ENCODE measurements at regions not wholly inside any gene's neighbourhood (a gene's known extent, or its start where the extent isn't known, plus 50 kb on each side); places are given as distances from the start of the nearest gene placed in this dataset.

GRCh38 chr6:145266432-145267075 is 468.8 kb downstream of the EPM2A start (continued):
- TF ChIP-seq, protein P1, sequence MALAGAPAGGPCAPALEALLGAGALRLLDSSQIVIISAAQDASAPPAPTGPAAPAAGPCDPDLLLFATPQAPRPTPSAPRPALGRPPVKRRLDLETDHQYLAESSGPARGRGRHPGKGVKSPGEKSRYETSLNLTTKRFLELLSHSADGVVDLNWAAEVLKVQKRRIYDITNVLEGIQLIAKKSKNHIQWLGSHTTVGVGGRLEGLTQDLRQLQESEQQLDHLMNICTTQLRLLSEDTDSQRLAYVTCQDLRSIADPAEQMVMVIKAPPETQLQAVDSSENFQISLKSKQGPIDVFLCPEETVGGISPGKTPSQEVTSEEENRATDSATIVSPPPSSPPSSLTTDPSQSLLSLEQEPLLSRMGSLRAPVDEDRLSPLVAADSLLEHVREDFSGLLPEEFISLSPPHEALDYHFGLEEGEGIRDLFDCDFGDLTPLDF (CRISPR knock-in tag; IDR thresholded peaks at IDR 0.05): no peak

GRCh38 chr6:145267076-145267867 is 468.0 kb downstream of the EPM2A start:
- no peak overlapping the region for H3K27ac Mint-ChIP-seq
- CTCF ChIA-PET: no interaction called here
- no peaks in the 10 kb centered on the region for H3K27me3 Mint-ChIP-seq (ENCODE audit: low read depth)
- DNase-seq (ENCODE audit: low spot score): no peak
- H3K9me3 Mint-ChIP-seq: no peaks in the 10 kb centered on the region
- no peak overlapping the region for H3K4me3 Mint-ChIP-seq
- ATAC-seq: peak; percentile 38; the same call in 1 of the 2 replicates
- H3K36me3 Mint-ChIP-seq: no peaks in the 10 kb centered on the region
- POLR2A ChIA-PET: no interaction called here
- TF ChIP-seq GABPB1 (CRISPR knock-in tag; IDR thresholded peaks at IDR 0.05) (peak; percentile 88), CREB1 (CRISPR knock-in tag; IDR thresholded peaks at IDR 0.05) (no peak)
- H3K4me1 Mint-ChIP-seq: no peaks in the 10 kb centered on the region

DNA sequence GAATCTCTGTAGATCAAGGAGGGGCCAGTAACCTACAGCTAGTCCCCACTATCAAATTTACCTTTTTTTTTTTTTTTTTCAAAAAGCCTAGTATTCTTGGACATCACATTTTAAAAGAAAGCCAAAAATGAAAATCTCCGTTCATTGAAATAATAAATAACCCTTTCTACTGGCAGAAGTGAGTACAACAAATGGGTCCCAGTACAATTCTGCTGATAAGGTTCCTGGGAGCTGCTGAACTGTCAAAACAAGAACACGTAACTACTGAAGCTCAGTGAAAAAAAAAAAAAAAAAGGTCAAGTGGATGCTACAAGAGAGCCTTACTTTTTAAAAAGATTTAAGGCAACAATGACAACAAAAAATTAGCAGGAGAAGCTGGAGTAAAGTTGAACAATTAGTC is 464.9 kb downstream of the EPM2A start:
- H3K4me1 Mint-ChIP-seq: no peaks in the 10 kb centered on the region
- DNase-seq (ENCODE audit: low spot score): no peak
- ATAC-seq: no peak
- TF ChIP-seq, protein P2, sequence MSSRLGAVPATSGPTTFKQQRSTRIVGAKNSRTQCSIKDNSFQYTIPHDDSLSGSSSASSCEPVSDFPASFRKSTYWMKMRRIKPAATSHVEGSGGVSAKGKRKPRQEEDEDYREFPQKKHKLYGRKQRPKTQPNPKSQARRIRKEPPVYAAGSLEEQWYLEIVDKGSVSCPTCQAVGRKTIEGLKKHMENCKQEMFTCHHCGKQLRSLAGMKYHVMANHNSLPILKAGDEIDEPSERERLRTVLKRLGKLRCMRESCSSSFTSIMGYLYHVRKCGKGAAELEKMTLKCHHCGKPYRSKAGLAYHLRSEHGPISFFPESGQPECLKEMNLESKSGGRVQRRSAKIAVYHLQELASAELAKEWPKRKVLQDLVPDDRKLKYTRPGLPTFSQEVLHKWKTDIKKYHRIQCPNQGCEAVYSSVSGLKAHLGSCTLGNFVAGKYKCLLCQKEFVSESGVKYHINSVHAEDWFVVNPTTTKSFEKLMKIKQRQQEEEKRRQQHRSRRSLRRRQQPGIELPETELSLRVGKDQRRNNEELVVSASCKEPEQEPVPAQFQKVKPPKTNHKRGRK (CRISPR knock-in tag; IDR thresholded peaks at IDR 0.05; ENCODE audit: borderline replicate concordance): no peak
- TF ChIP-seq, protein P3, sequence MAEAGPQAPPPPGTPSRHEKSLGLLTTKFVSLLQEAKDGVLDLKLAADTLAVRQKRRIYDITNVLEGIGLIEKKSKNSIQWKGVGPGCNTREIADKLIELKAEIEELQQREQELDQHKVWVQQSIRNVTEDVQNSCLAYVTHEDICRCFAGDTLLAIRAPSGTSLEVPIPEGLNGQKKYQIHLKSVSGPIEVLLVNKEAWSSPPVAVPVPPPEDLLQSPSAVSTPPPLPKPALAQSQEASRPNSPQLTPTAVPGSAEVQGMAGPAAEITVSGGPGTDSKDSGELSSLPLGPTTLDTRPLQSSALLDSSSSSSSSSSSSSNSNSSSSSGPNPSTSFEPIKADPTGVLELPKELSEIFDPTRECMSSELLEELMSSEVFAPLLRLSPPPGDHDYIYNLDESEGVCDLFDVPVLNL (CRISPR knock-in tag; IDR thresholded peaks at IDR 0.05; ENCODE audit: borderline replicate concordance, low read depth): no peak
- TF ChIP-seq ZNF317 (CRISPR knock-in tag; IDR thresholded peaks at IDR 0.05; ENCODE audit: borderline replicate concordance, low read depth): no peak
- TF ChIP-seq TEAD4 (CRISPR knock-in tag; IDR thresholded peaks at IDR 0.05): no peak
- no peak for TF ChIP-seq NR3C1 (CRISPR knock-in tag; conservative IDR thresholded peaks at IDR 0.05; ENCODE audit: low read depth)
- TF ChIP-seq, protein P4, sequence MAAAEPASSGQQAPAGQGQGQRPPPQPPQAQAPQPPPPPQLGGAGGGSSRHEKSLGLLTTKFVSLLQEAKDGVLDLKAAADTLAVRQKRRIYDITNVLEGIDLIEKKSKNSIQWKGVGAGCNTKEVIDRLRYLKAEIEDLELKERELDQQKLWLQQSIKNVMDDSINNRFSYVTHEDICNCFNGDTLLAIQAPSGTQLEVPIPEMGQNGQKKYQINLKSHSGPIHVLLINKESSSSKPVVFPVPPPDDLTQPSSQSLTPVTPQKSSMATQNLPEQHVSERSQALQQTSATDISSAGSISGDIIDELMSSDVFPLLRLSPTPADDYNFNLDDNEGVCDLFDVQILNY (CRISPR knock-in tag; IDR thresholded peaks at IDR 0.05): no peak
- TF ChIP-seq NFYB (CRISPR knock-in tag; conservative IDR thresholded peaks at IDR 0.05; ENCODE audit: low read depth): no peak
- no peak for TF ChIP-seq SMAD4 (CRISPR knock-in tag; IDR thresholded peaks at IDR 0.05)
- no peak for TF ChIP-seq ZNF232 (CRISPR knock-in tag; IDR thresholded peaks at IDR 0.05)
- TF ChIP-seq, protein P5, sequence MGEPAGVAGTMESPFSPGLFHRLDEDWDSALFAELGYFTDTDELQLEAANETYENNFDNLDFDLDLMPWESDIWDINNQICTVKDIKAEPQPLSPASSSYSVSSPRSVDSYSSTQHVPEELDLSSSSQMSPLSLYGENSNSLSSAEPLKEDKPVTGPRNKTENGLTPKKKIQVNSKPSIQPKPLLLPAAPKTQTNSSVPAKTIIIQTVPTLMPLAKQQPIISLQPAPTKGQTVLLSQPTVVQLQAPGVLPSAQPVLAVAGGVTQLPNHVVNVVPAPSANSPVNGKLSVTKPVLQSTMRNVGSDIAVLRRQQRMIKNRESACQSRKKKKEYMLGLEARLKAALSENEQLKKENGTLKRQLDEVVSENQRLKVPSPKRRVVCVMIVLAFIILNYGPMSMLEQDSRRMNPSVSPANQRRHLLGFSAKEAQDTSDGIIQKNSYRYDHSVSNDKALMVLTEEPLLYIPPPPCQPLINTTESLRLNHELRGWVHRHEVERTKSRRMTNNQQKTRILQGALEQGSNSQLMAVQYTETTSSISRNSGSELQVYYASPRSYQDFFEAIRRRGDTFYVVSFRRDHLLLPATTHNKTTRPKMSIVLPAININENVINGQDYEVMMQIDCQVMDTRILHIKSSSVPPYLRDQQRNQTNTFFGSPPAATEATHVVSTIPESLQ (CRISPR knock-in tag; IDR thresholded peaks at IDR 0.05): no peak
- TF ChIP-seq, protein P6, sequence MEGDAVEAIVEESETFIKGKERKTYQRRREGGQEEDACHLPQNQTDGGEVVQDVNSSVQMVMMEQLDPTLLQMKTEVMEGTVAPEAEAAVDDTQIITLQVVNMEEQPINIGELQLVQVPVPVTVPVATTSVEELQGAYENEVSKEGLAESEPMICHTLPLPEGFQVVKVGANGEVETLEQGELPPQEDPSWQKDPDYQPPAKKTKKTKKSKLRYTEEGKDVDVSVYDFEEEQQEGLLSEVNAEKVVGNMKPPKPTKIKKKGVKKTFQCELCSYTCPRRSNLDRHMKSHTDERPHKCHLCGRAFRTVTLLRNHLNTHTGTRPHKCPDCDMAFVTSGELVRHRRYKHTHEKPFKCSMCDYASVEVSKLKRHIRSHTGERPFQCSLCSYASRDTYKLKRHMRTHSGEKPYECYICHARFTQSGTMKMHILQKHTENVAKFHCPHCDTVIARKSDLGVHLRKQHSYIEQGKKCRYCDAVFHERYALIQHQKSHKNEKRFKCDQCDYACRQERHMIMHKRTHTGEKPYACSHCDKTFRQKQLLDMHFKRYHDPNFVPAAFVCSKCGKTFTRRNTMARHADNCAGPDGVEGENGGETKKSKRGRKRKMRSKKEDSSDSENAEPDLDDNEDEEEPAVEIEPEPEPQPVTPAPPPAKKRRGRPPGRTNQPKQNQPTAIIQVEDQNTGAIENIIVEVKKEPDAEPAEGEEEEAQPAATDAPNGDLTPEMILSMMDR (IDR thresholded peaks at IDR 0.05): no peak
- TF ChIP-seq JUN (CRISPR knock-in tag; IDR thresholded peaks at IDR 0.05): no peak
- TF ChIP-seq, protein P7, sequence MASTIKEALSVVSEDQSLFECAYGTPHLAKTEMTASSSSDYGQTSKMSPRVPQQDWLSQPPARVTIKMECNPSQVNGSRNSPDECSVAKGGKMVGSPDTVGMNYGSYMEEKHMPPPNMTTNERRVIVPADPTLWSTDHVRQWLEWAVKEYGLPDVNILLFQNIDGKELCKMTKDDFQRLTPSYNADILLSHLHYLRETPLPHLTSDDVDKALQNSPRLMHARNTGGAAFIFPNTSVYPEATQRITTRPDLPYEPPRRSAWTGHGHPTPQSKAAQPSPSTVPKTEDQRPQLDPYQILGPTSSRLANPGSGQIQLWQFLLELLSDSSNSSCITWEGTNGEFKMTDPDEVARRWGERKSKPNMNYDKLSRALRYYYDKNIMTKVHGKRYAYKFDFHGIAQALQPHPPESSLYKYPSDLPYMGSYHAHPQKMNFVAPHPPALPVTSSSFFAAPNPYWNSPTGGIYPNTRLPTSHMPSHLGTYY (CRISPR knock-in tag; IDR thresholded peaks at IDR 0.05): no peak
- no peak for TF ChIP-seq CBFB (CRISPR knock-in tag; IDR thresholded peaks at IDR 0.05; ENCODE audit: low read depth)
- TF ChIP-seq TP53 (CRISPR knock-in tag; IDR thresholded peaks at IDR 0.05): no peak
- TF ChIP-seq, protein P1 (CRISPR knock-in tag; IDR thresholded peaks at IDR 0.05): no peak

More for the DNA sequence above, 464.9 kb downstream of the EPM2A start:
- Mint-ChIP-seq H3K36me3 (no peaks in the 10 kb centered on the region), H3K4me3 (no peak overlapping the region), H3K9me3 (no peaks in the 10 kb centered on the region), H3K27ac (no peak overlapping the region), H3K27me3 (ENCODE audit: low read depth) (no peaks in the 10 kb centered on the region)
- ChIA-PET CTCF (no interaction called here), POLR2A (no interaction called here)

Data from WTC11 (cell line).